H1 (cell line): ENCODE measurements at regions not wholly inside any gene's neighbourhood (a gene's known extent, or its start where the extent isn't known, plus 50 kb on each side); places are given as distances from the start of the nearest gene placed in this dataset.

Source experiments
- ATF3 ChIP-seq: IDR thresholded peaks from 2 replicates; pipeline ENCODE4 v1.6.1; 2011; ENCODE audit warnings: low read depth, mild to moderate bottlenecking, low read length; ENCODE audit not compliant: insufficient read depth
- CEBPB ChIP-seq: IDR thresholded peaks from 2 replicates; pipeline ENCODE4 v1.6.1; 2012; ENCODE audit warnings: low read depth, low read length
- CHD2 ChIP-seq: IDR thresholded peaks from 2 replicates; pipeline ENCODE4 v1.6.1; 2012; ENCODE audit warnings: low read length, improper control_type of control experiment
- CREB1 ChIP-seq: IDR thresholded peaks from 2 replicates; pipeline ENCODE4 v1.6.1; 2012; ENCODE audit warnings: inconsistent platforms
- JUN ChIP-seq: IDR thresholded peaks from 2 replicates; pipeline ENCODE4 v1.6.1; 2011; ENCODE audit warnings: low read depth, mild to moderate bottlenecking, improper control_type of control experiment, low read length
- TEAD4 ChIP-seq: IDR thresholded peaks from 2 replicates; pipeline ENCODE4 v1.6.1; 2012; ENCODE audit warnings: low read depth, low read length, inconsistent platforms, mixed read lengths
- YY1 ChIP-seq: IDR thresholded peaks from 2 replicates; pipeline ENCODE4 v1.6.1; 2011; ENCODE audit warnings: low read depth, mild to moderate bottlenecking, low read length
- TF ChIP-seq, protein P1 (sequence below): fragments of 300-600 bp; sonication (generic); IDR thresholded peaks from 2 replicates; pipeline ENCODE4 v1.7.1; 2012; ENCODE audit warnings: low read length, moderate library complexity, mild to moderate bottlenecking, inconsistent platforms; ENCODE audit not compliant: insufficient replicate concordance

- TF ChIP-seq, protein P1, sequence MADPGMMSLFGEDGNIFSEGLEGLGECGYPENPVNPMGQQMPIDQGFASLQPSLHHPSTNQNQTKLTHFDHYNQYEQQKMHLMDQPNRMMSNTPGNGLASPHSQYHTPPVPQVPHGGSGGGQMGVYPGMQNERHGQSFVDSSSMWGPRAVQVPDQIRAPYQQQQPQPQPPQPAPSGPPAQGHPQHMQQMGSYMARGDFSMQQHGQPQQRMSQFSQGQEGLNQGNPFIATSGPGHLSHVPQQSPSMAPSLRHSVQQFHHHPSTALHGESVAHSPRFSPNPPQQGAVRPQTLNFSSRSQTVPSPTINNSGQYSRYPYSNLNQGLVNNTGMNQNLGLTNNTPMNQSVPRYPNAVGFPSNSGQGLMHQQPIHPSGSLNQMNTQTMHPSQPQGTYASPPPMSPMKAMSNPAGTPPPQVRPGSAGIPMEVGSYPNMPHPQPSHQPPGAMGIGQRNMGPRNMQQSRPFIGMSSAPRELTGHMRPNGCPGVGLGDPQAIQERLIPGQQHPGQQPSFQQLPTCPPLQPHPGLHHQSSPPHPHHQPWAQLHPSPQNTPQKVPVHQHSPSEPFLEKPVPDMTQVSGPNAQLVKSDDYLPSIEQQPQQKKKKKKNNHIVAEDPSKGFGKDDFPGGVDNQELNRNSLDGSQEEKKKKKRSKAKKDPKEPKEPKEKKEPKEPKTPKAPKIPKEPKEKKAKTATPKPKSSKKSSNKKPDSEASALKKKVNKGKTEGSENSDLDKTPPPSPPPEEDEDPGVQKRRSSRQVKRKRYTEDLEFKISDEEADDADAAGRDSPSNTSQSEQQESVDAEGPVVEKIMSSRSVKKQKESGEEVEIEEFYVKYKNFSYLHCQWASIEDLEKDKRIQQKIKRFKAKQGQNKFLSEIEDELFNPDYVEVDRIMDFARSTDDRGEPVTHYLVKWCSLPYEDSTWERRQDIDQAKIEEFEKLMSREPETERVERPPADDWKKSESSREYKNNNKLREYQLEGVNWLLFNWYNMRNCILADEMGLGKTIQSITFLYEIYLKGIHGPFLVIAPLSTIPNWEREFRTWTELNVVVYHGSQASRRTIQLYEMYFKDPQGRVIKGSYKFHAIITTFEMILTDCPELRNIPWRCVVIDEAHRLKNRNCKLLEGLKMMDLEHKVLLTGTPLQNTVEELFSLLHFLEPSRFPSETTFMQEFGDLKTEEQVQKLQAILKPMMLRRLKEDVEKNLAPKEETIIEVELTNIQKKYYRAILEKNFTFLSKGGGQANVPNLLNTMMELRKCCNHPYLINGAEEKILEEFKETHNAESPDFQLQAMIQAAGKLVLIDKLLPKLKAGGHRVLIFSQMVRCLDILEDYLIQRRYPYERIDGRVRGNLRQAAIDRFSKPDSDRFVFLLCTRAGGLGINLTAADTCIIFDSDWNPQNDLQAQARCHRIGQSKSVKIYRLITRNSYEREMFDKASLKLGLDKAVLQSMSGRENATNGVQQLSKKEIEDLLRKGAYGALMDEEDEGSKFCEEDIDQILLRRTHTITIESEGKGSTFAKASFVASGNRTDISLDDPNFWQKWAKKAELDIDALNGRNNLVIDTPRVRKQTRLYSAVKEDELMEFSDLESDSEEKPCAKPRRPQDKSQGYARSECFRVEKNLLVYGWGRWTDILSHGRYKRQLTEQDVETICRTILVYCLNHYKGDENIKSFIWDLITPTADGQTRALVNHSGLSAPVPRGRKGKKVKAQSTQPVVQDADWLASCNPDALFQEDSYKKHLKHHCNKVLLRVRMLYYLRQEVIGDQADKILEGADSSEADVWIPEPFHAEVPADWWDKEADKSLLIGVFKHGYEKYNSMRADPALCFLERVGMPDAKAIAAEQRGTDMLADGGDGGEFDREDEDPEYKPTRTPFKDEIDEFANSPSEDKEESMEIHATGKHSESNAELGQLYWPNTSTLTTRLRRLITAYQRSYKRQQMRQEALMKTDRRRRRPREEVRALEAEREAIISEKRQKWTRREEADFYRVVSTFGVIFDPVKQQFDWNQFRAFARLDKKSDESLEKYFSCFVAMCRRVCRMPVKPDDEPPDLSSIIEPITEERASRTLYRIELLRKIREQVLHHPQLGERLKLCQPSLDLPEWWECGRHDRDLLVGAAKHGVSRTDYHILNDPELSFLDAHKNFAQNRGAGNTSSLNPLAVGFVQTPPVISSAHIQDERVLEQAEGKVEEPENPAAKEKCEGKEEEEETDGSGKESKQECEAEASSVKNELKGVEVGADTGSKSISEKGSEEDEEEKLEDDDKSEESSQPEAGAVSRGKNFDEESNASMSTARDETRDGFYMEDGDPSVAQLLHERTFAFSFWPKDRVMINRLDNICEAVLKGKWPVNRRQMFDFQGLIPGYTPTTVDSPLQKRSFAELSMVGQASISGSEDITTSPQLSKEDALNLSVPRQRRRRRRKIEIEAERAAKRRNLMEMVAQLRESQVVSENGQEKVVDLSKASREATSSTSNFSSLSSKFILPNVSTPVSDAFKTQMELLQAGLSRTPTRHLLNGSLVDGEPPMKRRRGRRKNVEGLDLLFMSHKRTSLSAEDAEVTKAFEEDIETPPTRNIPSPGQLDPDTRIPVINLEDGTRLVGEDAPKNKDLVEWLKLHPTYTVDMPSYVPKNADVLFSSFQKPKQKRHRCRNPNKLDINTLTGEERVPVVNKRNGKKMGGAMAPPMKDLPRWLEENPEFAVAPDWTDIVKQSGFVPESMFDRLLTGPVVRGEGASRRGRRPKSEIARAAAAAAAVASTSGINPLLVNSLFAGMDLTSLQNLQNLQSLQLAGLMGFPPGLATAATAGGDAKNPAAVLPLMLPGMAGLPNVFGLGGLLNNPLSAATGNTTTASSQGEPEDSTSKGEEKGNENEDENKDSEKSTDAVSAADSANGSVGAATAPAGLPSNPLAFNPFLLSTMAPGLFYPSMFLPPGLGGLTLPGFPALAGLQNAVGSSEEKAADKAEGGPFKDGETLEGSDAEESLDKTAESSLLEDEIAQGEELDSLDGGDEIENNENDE: no peak
- TF ChIP-seq CEBPB (no peak), JUN (no peak), YY1 (no peak), CREB1 (no peak), ATF3 (no peak), CHD2 (no peak), TEAD4 (no peak)
- TF ChIP-seq, all 59 proteins: peak for 0
Measured at GRCh38 chr5:71838286-71838685, 119.2 kb downstream of the CARTPT start (continued).
